Fibroblast of mammary gland (primary cell): ENCODE measurements at regions not wholly inside any gene's neighbourhood (a gene's known extent, or its start where the extent isn't known, plus 50 kb on each side); places are given as distances from the start of the nearest gene placed in this dataset.

ENCODE experiments used
- DNase-seq: peaks from one replicate; pipeline ENCODE4 v3.0.0-alpha.2; 2010; ENCODE audit warnings: low read depth
- H3K4me3 ChIP-seq: 2 replicates; pipeline ENCODE4 v1.5.1; 2011; ENCODE audit warnings: low read depth, mild to moderate bottlenecking, low read length, moderate library complexity; ENCODE audit not compliant: control insufficient read depth
- TF ChIP-seq, protein P1 (sequence below): conservative IDR thresholded peaks from 2 replicates; pipeline ENCODE4 v1.5.1; 2011; ENCODE audit warnings: low read depth, low read length, inconsistent platforms; ENCODE audit not compliant: control insufficient read depth, insufficient read depth

DNA sequence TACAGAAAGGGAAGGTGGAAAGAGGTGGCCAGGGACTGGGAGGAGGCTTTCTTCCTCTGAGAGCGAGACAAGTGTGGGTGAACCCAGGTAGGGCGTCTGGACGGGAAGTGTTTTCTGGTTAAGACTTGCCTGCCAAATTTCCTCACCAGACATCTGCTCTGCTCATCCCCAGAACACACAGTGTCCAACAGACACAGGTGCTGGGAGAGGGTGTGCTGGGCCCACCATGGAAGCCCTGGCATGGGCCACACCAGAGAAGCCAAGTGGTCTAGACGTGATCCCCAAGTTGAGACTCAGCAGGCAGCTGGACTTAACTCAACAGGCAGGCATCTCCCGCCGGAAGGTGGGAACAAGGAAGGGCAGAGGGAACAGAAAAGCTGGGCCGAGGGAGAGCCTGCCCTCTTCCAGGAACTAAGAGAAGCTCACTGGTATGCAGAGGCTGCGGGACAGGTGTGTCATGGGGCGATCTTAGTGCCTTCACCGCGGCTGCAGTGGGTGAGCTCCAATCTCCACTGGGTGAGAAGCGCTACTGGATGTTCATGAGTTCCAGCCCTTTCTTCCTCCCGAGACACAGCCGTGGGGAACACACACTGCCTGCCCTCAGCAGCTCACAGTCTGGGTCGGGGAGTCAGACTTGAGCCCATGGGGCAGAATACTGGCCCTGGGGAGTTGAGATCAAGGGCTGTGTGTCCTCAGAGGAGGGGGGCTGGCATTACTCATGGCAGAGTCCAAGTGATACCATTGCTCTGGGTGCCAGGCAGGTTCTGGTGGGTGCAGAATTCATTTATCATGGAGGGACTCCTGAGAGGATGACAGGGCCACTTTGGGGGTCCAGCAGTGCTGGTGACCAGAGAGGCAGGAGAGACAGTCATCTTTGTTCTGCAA lies 110.2 kb downstream of the CPZ start:
- DNase-seq, result no peak
- TF ChIP-seq, protein P1, sequence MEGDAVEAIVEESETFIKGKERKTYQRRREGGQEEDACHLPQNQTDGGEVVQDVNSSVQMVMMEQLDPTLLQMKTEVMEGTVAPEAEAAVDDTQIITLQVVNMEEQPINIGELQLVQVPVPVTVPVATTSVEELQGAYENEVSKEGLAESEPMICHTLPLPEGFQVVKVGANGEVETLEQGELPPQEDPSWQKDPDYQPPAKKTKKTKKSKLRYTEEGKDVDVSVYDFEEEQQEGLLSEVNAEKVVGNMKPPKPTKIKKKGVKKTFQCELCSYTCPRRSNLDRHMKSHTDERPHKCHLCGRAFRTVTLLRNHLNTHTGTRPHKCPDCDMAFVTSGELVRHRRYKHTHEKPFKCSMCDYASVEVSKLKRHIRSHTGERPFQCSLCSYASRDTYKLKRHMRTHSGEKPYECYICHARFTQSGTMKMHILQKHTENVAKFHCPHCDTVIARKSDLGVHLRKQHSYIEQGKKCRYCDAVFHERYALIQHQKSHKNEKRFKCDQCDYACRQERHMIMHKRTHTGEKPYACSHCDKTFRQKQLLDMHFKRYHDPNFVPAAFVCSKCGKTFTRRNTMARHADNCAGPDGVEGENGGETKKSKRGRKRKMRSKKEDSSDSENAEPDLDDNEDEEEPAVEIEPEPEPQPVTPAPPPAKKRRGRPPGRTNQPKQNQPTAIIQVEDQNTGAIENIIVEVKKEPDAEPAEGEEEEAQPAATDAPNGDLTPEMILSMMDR, result no peak
- no peak overlapping the region for H3K4me3 ChIP-seq

- no peak for DNase-seq
- TF ChIP-seq, protein P1, result no peak
Measured at GRCh38 chr4:8702020-8702495, 109.5 kb downstream of the CPZ start.

DNA sequence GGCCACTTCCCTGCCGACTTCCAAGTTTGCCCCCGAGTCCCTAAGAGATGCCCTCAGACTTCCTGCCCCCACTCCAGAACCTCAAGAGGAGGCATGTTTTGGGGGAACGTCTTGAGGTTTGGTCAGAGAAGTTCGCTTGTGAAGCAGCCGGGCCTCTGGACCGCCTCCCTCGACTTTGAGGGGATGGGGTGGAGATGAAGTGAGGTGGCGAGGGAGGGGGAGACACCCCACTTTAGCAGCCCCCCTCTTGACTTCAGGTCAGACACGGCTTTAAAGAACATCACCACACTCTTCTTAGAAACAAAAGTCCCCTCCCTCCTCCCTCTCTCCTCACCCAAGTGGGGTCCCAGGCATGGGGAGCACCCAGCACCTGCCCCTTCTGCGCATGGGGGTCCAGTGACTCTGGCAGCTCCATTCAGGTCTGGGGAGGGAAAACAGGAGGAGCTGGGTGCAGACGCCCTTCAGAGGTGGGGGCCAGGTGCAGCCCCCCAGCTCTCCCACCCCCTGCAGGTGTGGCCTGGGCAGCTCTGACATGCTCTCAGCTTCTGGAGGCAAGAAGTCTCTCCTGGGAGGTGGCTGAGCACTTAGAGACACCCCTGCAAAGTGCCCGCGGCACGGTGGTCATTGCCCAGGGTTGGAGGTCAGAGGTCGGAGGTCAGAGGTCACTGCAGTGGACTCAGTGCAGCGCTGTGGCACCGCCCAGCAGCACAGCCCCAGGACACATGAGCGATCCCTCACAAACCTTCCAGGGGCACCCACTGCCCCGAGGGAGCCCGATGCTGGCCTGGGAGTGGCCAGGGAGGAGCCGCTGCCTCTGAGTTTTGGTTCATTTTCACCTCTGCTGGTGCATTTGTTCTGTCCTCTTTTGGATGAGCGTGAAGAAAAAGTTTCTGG lies 108.8 kb downstream of the CPZ start:
- DNase-seq, result no peak
- no peak overlapping the region for H3K4me3 ChIP-seq
- TF ChIP-seq, protein P1, result no peak

More at GRCh38 chr4:8702020-8702495, 109.5 kb downstream of the CPZ start:
- no peak overlapping the region for H3K4me3 ChIP-seq

DNA sequence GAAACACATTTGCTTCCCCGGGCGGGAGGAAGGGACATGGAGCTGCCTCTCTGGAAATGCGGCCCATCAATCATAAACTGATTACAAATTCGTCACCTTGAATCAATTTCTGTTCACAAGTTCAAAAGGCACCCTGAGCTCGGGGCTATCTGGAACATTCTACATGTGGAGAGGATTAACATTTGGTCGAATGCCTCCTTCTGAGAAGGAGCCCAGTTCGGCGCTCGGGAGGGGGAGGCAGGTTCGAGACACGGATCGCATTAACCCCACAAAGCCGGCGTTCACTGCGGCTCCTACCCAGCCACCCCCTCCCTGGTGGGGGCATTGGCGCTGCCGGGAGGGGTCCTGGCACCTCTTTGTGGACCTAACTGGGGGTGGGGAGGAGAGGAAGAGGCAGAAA lies 108.0 kb downstream of the CPZ start:
- TF ChIP-seq, protein P1, result no peak
- H3K4me3 ChIP-seq, result no peak overlapping the region
- DNase-seq, result no peak

GRCh38 chr4:8699479-8700145 lies 107.0 kb downstream of the CPZ start:
- no peak overlapping the region for H3K4me3 ChIP-seq
- TF ChIP-seq, protein P1, result no peak
- no peak for DNase-seq

GRCh38 chr4:8699063-8699385 lies 106.5 kb downstream of the CPZ start:
- TF ChIP-seq, protein P1, result no peak
- DNase-seq, result no peak
- H3K4me3 ChIP-seq, result no peak overlapping the region
